ENCODE measurements at regions not wholly inside any gene's neighbourhood (a gene's known extent, or its start where the extent isn't known, plus 50 kb on each side); places are given as distances from the start of the nearest gene placed in this dataset.

- Mint-ChIP-seq H3K27me3 (peaks cover 5% of the 10 kb centered on the region), H3K4me3 (no peak overlapping the region), H3K27ac (no peak overlapping the region), H3K9me3 (no peaks in the 10 kb centered on the region), H3K36me3 (no peaks in the 10 kb centered on the region), H3K4me1 (ENCODE audit: unreplicated experiment) (no peaks in the 10 kb centered on the region)
- TF ChIP-seq CTCF (conservative IDR thresholded peaks at IDR 0.05) = no peak
- no peak for DNase-seq (ENCODE audit: extremely low spot score, unreplicated experiment)
Measured at GRCh38 chr7:101740981-101741725, 76.3 kb upstream of the CUX1 start.

- H3K36me3 Mint-ChIP-seq = no peaks in the 10 kb centered on the region
- no peak overlapping the region for H3K27ac Mint-ChIP-seq
- H3K4me3 Mint-ChIP-seq = peak overlapping the region; percentile 90
- no peaks in the 10 kb centered on the region for H3K9me3 Mint-ChIP-seq
- peaks cover 7% of the 10 kb centered on the region for H3K4me1 Mint-ChIP-seq (ENCODE audit: unreplicated experiment)
- DNase-seq (ENCODE audit: extremely low spot score, unreplicated experiment) = peak; percentile 78
- TF ChIP-seq CTCF (conservative IDR thresholded peaks at IDR 0.05) = peak; percentile 58
- peaks cover 11% of the 10 kb centered on the region for H3K27me3 Mint-ChIP-seq
Measured at GRCh38 chr7:101743241-101743994, 74.0 kb upstream of the CUX1 start.

GRCh38 chr7:101743995-101744360 lies 73.4 kb upstream of the CUX1 start:
- Mint-ChIP-seq H3K27ac (no peak overlapping the region), H3K4me3 (peak overlapping the region; percentile 90)
- DNase-seq (ENCODE audit: extremely low spot score, unreplicated experiment) = no peak

GRCh38 chr7:101744588-101744987 lies 72.8 kb upstream of the CUX1 start:
- no peak for DNase-seq (ENCODE audit: extremely low spot score, unreplicated experiment)
- Mint-ChIP-seq H3K9me3 (no peaks in the 10 kb centered on the region), H3K27ac (no peak overlapping the region), H3K4me1 (ENCODE audit: unreplicated experiment) (peaks cover 7% of the 10 kb centered on the region), H3K27me3 (peaks cover 12% of the 10 kb centered on the region), H3K36me3 (no peaks in the 10 kb centered on the region), H3K4me3 (no peak overlapping the region)
- TF ChIP-seq CTCF (conservative IDR thresholded peaks at IDR 0.05) = no peak

More at GRCh38 chr7:101743995-101744360, 73.4 kb upstream of the CUX1 start:
- no peak for TF ChIP-seq CTCF (conservative IDR thresholded peaks at IDR 0.05)
- Mint-ChIP-seq H3K4me1 (ENCODE audit: unreplicated experiment) (peaks cover 7% of the 10 kb centered on the region), H3K9me3 (no peaks in the 10 kb centered on the region), H3K36me3 (no peaks in the 10 kb centered on the region), H3K27me3 (peaks cover 11% of the 10 kb centered on the region)

GRCh38 chr7:101746314-101746713 lies 71.1 kb upstream of the CUX1 start:
- no peak overlapping the region for H3K27ac Mint-ChIP-seq
- no peaks in the 10 kb centered on the region for H3K9me3 Mint-ChIP-seq
- no peak for TF ChIP-seq CTCF (conservative IDR thresholded peaks at IDR 0.05)
- H3K4me1 Mint-ChIP-seq (ENCODE audit: unreplicated experiment) = peaks cover 7% of the 10 kb centered on the region
- no peaks in the 10 kb centered on the region for H3K36me3 Mint-ChIP-seq
- no peak for DNase-seq (ENCODE audit: extremely low spot score, unreplicated experiment)
- H3K27me3 Mint-ChIP-seq = peaks cover 14% of the 10 kb centered on the region
- no peak overlapping the region for H3K4me3 Mint-ChIP-seq

Data from type B pancreatic cell (in vitro differentiated cells).